HS-5 (cell line): ENCODE measurements at regions not wholly inside any gene's neighbourhood (a gene's known extent, or its start where the extent isn't known, plus 50 kb on each side); places are given as distances from the start of the nearest gene placed in this dataset.

Experiments used
- DNase-seq: peaks from one replicate; pipeline ENCODE4 v3.0.0-alpha.2; 2012; ENCODE audit warnings: low read depth

- DNase-seq, result no peak
Observed at GRCh38 chr1:98034505-98034904, 113.7 kb upstream of the DPYD start.

GRCh38 chr1:98032958-98033357, 112.1 kb upstream of the DPYD start:
- no peak for DNase-seq

DNA sequence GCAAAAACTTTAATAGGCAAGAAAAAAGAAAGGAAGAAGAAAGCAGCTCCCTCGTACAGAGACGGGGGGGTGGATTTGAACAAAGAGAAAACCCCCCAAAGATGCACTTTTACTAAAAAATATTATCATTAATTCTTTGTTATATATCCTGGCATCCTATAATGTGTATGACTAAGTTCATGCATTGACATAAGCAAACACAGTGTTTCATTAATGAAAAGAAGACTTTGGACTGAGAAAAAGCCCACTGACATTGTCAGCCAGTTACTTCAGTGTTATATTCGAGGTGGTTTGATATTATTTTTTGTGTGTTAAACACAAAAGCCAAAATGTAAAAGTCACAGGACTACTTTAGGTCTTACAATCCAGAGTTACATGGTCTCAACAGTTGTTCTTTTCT, 110.1 kb upstream of the DPYD start:
- no peak for DNase-seq

- DNase-seq, result peak; percentile 47
Observed at GRCh38 chr1:98030483-98030882, 109.6 kb upstream of the DPYD start.

DNA sequence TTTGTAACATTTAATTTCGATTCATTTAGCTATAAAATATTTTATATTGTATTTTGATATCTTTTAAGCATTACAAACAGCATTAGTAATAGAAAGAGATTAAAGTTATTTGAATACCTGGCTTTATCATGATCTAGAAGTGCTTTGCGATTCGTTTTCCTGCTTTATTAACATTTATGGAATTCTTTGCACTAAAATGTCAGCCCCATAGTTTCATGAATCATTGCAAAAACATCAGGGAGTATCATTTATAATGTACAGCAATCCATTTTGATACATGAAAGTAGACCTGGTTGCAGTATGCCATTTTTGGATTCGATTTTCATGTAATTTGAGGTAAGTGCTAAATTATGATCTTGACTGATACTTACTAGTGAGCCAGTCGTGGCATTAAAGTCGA, 108.0 kb upstream of the DPYD start:
- DNase-seq, result no peak

GRCh38 chr1:98027103-98027705, 106.4 kb upstream of the DPYD start:
- no peak for DNase-seq

GRCh38 chr1:98025858-98026257, 105.0 kb upstream of the DPYD start:
- no peak for DNase-seq

DNA sequence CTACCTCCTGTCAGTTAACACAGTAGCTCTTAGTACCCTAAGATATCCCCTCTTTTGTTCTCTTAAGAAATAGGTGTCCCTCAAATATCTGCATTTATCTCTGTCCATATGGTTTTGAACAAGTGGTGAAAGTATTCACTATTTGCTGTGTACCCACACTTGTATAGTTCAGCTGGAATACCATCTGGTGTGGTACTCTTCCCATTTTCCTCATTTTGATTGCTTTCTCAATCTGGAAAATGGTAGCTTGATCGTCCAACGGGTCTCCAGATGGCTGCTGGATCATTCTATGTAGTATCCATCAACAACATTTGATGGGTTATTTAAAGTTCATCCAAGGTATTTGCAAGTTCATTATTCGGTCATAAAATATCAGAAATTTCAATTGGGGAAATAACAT, 100.3 kb upstream of the DPYD start:
- DNase-seq, result no peak

DNA sequence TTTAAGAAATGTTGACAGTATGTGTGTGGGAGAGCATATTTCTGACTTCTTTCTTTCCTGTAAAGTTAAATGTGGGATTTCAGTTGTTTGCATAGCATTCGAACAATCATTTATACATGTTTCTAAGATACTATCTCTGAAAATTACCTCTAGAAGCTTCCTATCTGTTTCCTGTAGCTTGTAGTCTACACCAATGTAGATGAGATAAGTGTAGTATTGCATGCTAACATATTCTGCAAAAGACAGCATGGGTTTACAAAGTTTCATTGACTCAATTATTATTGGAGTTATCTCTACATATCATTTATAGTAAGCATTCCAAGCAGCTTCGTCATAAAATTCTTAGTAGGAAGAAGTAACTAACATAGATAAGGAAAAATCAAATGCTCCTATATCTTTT, 98.9 kb upstream of the DPYD start:
- no peak for DNase-seq

DNA sequence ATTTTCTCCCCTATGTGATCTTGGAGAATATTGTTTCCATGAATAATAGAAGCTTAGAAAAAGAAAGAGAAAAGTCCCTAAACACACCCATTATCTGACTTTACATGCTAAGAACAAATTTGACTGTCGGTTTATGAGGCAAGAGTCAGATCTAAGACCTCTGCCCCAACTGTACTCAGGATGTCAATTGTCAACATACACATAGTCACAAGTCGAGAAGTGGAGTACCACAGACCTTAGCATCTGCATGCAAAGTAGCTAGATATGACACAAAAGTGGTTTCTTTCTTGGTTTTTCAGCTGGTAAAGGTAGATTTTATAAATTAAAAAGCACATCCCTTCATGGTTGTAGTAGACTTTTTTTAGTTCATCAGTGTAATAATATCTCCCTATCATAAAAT, 97.2 kb upstream of the DPYD start:
- DNase-seq, result no peak

DNA sequence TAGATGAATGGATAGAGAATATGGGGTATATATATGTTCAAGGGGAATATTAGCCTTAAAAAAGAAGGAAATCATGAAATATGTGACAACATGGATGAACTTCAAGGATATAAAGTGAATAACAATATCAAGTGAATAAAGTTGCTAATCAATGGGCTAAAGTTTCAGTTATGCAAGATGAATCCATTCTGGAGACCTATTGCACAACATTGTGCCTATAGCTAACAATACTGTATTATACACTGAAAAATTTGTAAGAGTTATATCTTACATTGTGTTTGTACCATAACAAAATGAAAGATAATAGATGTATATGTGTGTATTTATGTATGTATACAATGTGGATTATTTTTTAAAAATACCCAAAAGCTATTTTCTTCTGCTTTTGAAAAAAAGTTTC, 96.3 kb upstream of the DPYD start:
- DNase-seq, result no peak

- DNase-seq, result no peak
Observed at GRCh38 chr1:98008373-98008772, 87.5 kb upstream of the DPYD start.

DNA sequence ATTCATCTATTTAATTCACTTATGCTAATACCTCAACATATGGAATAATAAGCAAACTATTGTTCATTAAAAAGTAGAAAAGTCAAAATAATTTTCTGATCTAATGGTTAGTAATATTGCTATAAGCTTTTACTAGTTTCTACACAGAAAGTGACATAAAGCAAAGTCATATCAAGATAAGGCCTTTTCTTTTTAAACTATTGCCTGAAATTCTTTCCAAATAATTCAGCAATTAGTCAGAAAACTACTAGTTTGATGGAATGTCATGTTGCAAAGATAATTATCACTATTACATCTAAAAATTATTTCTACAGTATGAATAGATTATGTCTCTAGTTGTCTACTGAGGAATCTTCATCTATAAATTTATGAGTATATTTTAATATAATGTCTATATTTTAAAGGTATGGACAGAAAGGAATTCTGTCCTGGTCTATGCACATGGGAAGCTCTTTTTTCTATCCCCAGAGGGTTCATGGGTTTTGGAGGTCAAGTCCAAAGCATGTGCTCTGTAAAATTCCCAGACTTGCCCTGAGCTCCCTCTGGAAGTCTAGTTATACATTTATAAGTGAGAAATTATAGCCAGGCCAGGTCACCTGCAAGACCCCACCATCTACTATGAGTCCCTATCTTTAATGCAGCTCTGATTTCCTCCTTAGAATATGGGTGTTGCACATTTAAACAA, 84.6 kb upstream of the DPYD start:
- DNase-seq, result peak; percentile 58

GRCh38 chr1:98003442-98003841, 82.6 kb upstream of the DPYD start:
- no peak for DNase-seq

GRCh38 chr1:98002288-98002687, 81.5 kb upstream of the DPYD start:
- DNase-seq, result no peak

DNA sequence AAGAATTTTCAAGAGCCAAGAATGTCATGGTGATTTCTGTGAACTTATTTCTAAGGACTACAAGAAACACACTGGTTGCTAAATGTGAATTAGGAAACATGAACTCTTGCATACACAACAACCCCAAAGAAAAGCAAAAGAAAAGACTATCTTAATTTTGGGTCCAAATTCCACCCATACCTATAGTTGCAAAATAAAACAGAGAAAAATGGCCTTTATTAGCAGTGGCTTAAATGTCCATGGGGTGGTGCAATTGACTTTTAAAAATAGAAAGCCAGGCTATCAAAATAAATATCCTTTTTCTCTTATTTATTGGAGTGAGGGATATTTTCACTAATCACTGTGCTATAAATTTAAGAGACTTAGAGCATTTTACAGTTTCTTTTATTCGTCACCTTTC, 80.9 kb upstream of the DPYD start:
- DNase-seq, result no peak

- DNase-seq, result peak; percentile 81
Observed at GRCh38 chr1:97999320-97999719, 78.5 kb upstream of the DPYD start.

DNA sequence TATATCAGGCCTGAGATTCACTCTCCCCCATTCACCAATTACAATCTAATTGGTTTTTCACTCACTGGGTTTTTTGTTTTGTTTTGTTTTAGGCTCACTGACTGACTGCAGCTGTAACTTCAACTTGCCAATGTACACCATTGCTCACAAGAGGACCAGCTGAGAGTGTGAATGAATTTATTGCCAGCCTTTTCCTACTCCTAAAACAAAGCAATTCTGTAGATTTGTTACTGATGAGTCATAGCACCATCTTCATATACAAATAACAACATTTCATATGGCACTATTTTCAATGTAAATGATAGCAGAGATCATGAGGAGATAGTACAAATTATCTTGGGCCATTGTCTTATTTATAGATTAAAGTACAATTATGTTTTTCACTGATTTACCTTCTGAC, 76.0 kb upstream of the DPYD start:
- DNase-seq, result no peak

DNA sequence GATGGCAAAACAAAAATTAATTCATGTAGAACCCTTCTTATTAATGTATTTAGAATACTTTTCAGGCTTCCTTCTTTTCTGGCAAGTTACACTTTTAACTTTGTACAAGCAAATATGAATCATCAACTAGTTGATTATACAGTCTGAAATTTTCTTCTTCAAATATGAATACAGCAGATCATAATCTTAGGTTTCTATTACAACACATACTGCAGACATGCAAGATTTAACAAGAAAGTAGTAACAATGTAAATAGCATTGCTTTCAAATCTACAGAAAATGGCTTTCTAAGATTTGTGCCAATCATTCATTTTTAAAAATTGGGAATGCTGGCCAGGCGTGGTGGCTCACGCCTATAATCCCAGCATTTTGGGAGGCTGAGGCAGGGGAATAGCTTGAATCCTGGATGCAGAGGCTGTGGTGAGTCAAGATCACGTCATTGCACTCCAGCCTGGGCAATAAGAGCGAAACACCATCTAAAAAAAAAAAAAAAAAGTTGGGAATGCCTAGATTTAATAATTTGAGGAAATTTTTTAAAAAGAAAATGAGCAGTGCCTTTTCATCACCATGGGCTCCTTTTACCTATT, 68.4 kb upstream of the DPYD start:
- peak; percentile 56 for DNase-seq

GRCh38 chr1:97986041-97987005, 65.5 kb upstream of the DPYD start:
- no peak for DNase-seq

DNA sequence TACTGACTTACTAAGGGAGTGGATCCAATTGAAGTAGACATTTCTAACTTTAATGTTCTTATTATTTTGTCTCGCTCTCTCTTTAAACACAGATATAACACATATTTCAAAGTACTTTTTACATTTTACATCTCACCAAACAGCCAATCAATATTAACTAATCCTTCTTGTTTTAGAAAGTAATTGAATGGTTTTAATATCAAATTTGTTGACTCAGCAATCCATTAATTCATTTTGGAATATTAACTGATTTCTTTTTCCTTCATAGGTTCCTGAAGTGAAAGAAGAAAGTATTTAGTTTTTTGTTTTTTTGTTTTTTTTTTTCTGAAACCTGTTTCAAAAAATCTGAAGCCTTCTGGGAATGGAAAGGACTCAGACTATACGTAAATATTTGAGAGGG, 62.3 kb upstream of the DPYD start:
- DNase-seq, result no peak

GRCh38 chr1:97980530-97980929, 59.7 kb upstream of the DPYD start:
- DNase-seq, result no peak

GRCh38 chr1:97976801-97977200, 56.0 kb upstream of the DPYD start:
- DNase-seq, result no peak
